ENCODE measurements at regions not wholly inside any gene's neighbourhood (a gene's known extent, or its start where the extent isn't known, plus 50 kb on each side); places are given as distances from the start of the nearest gene placed in this dataset.
A peak's percentile ranks its signal among the peaks of the same experiment; 100 is the strongest.

GRCh38 chr7:22885797-22886261 is 63.2 kb upstream of the TOMM7 start:
- DNase-seq (no peak), ATAC-seq (peak; percentile 46)
- POLR2A ChIA-PET (ENCODE audit: unreplicated experiment): no interaction called here
- H3K4me1 ChIP-seq (ENCODE audit: insufficient read depth, low read length): no peaks in the 10 kb centered on the region
- no peaks in the 10 kb centered on the region for H3K9me3 ChIP-seq (ENCODE audit: low read length)
- no TSS peak for BruUV-seq (replicated peaks)
- H2AFZ ChIP-seq (ENCODE audit: low read length): no peak overlapping the region
- no peaks in the 10 kb centered on the region for H3K9me2 ChIP-seq (replicated peaks; ENCODE audit: low read length)
- H3K27me3 ChIP-seq (ENCODE audit: low read length): no peaks in the 10 kb centered on the region
- intact Hi-C loops (cut with micrococcal nuclease): no loop called here
- no peak overlapping the region for H3K4me2 ChIP-seq (ENCODE audit: low read length)
- H3F3A ChIP-seq (ENCODE audit: low read length, unreplicated experiment): no peaks in the 10 kb centered on the region
- H3K9ac ChIP-seq (ENCODE audit: low read length): no peak overlapping the region
- no peaks in the 10 kb centered on the region for H3K36me3 ChIP-seq (ENCODE audit: low read depth, low read length)
- no peak overlapping the region for H3K4me3 ChIP-seq (ENCODE audit: low read length)
- no peaks in the 10 kb centered on the region for H3K79me2 ChIP-seq (ENCODE audit: low read length)
- H3K27ac ChIP-seq (ENCODE audit: low read length): no peak overlapping the region
- TF ChIP-seq EZH2 (IDR thresholded peaks at IDR 0.05; ENCODE audit: low read length, unreplicated experiment): no peak
- no peak for TF ChIP-seq EZH2phosphoT487 (IDR thresholded peaks at IDR 0.05; ENCODE audit: borderline replicate concordance, low read length)
- TF ChIP-seq CTCF (conservative IDR thresholded peaks at IDR 0.05; ENCODE audit: low read depth, low read length): no peak
- CTCF ChIA-PET: no interaction called here
- H4K20me1 ChIP-seq (ENCODE audit: low read length): no peaks in the 10 kb centered on the region

GRCh38 chr7:22884911-22885788 is 62.5 kb upstream of the TOMM7 start:
- no peak overlapping the region for H3K4me2 ChIP-seq (ENCODE audit: low read length)
- POLR2A ChIA-PET (ENCODE audit: unreplicated experiment): no interaction called here
- H3K4me3 ChIP-seq (ENCODE audit: low read length): no peak overlapping the region
- no peaks in the 10 kb centered on the region for H3K79me2 ChIP-seq (ENCODE audit: low read length)
- no peaks in the 10 kb centered on the region for H3K4me1 ChIP-seq (ENCODE audit: insufficient read depth, low read length)
- H3K27ac ChIP-seq (ENCODE audit: low read length): no peak overlapping the region
- no peaks in the 10 kb centered on the region for H3F3A ChIP-seq (ENCODE audit: low read length, unreplicated experiment)
- no TSS peak for BruUV-seq (replicated peaks)
- intact Hi-C loops (cut with micrococcal nuclease): no loop called here
- H3K36me3 ChIP-seq (ENCODE audit: low read depth, low read length): no peaks in the 10 kb centered on the region
- no peak overlapping the region for H2AFZ ChIP-seq (ENCODE audit: low read length)
- no peaks in the 10 kb centered on the region for H3K9me3 ChIP-seq (ENCODE audit: low read length)
- no peak for ATAC-seq
- CTCF ChIA-PET: no interaction called here
- H3K27me3 ChIP-seq (ENCODE audit: low read length): no peaks in the 10 kb centered on the region
- H4K20me1 ChIP-seq (ENCODE audit: low read length): no peaks in the 10 kb centered on the region
- TF ChIP-seq EZH2phosphoT487 (IDR thresholded peaks at IDR 0.05; ENCODE audit: borderline replicate concordance, low read length): no peak
- TF ChIP-seq CTCF (conservative IDR thresholded peaks at IDR 0.05; ENCODE audit: low read depth, low read length): no peak
- TF ChIP-seq EZH2 (IDR thresholded peaks at IDR 0.05; ENCODE audit: low read length, unreplicated experiment): no peak
- H3K9me2 ChIP-seq (replicated peaks; ENCODE audit: low read length): no peaks in the 10 kb centered on the region
- no peak overlapping the region for H3K9ac ChIP-seq (ENCODE audit: low read length)
- DNase-seq: no peak

DNA sequence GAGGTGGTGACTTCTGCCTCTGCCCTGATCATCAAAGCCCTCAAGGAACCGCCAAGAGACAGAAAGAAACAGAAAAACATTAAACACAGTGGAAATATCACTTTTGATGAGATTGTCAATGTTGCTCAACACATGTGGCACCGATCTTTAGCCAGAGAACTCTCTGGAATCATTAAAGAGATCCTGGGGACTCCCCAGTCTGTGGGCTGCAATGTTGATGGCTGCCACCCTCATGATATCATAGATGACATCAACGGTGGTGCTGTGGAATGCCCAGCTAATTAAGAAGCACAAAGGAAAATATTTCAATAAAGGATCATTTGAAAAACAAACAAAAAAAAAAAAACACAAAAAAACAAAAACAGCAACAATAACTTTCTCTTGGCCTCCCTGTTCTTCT is 59.5 kb upstream of the TOMM7 start:
- H4K20me1 ChIP-seq (ENCODE audit: low read length): no peaks in the 10 kb centered on the region
- no peak overlapping the region for H3K27ac ChIP-seq (ENCODE audit: low read length)
- ChIA-PET POLR2A (ENCODE audit: unreplicated experiment) (no interaction called here), CTCF (no interaction called here)
- H3K4me1 ChIP-seq (ENCODE audit: insufficient read depth, low read length): no peaks in the 10 kb centered on the region
- H3K9ac ChIP-seq (ENCODE audit: low read length): no peak overlapping the region
- no peaks in the 10 kb centered on the region for H3K27me3 ChIP-seq (ENCODE audit: low read length)
- H3K9me2 ChIP-seq (replicated peaks; ENCODE audit: low read length): no peaks in the 10 kb centered on the region
- no peak overlapping the region for H3K4me2 ChIP-seq (ENCODE audit: low read length)
- no peaks in the 10 kb centered on the region for H3K9me3 ChIP-seq (ENCODE audit: low read length)
- H3K79me2 ChIP-seq (ENCODE audit: low read length): no peaks in the 10 kb centered on the region
- no TSS peak for BruUV-seq (replicated peaks)
- DNase-seq: no peak
- H2AFZ ChIP-seq (ENCODE audit: low read length): no peak overlapping the region
- H3K36me3 ChIP-seq (ENCODE audit: low read depth, low read length): no peaks in the 10 kb centered on the region
- H3K4me3 ChIP-seq (ENCODE audit: low read length): no peak overlapping the region
- no peak for ATAC-seq
- no peak for TF ChIP-seq EZH2 (IDR thresholded peaks at IDR 0.05; ENCODE audit: low read length, unreplicated experiment)
- TF ChIP-seq EZH2phosphoT487 (IDR thresholded peaks at IDR 0.05; ENCODE audit: borderline replicate concordance, low read length): no peak
- TF ChIP-seq CTCF (conservative IDR thresholded peaks at IDR 0.05; ENCODE audit: low read depth, low read length): no peak
- no peaks in the 10 kb centered on the region for H3F3A ChIP-seq (ENCODE audit: low read length, unreplicated experiment)
- intact Hi-C loops (cut with micrococcal nuclease): no loop called here

Data from PC-3 (cell line).